Endothelial cell of umbilical vein (primary cell): ENCODE measurements at regions not wholly inside any gene's neighbourhood (a gene's known extent, or its start where the extent isn't known, plus 50 kb on each side); places are given as distances from the start of the nearest gene placed in this dataset.

Source experiments
- BruUV-seq: library from RNA; stranded (reverse); fragments of 400-500 nt; replicated peaks from 2 replicates; lab custom pipeline; 2021; lab: Mats Ljungman, UMichigan
- CTCF ChIA-PET: fragments of 300-600, 350-600 bp; sonication (Branson Sonifier 250); formaldehyde crosslinking; loops from one replicate; lab custom pipeline; 2021; ENCODE audit warnings: antibody characterized with exemption, inconsistent platforms; lab: Charles Lee
- POLR2A ChIA-PET: fragments of 300-600, 350-600 bp; sonication (Branson Sonifier 250); formaldehyde crosslinking; loops from one replicate; lab custom pipeline; 2021; ENCODE audit warnings: antibody characterized with exemption, inconsistent platforms; lab: Charles Lee
- DNase-seq: peaks from one replicate; pipeline ENCODE4 v3.0.0-alpha.2; 2011; ENCODE audit warnings: low read depth, low spot score
- FAIRE-seq: peaks from 2 replicates; lab custom pipeline; 2011; peaks lifted over from hg19 to GRCh38; lab: Jason Lieb, UNC
- H2AFZ ChIP-seq: 2 replicates; pipeline ENCODE4 v1.6.0; 2012; ENCODE audit warnings: low read depth, low read length, control low read depth, inconsistent platforms
- H3K27ac ChIP-seq: 2 replicates; pipeline ENCODE4 v1.5.1; 2011; ENCODE audit warnings: low read depth, mild to moderate bottlenecking, control low read depth, low read length, moderate library complexity; ENCODE audit not compliant: insufficient read depth
- H3K27me3 ChIP-seq, 2 experiments: 2 replicates each; pipeline versions ENCODE4 v1.6.0 to v1.6.1; 2011; ENCODE audit warnings: low read length in 2 of 2, mixed read lengths in 1 of 2; ENCODE audit not compliant: control insufficient read depth in 2 of 2, insufficient read depth in 2 of 2
- H3K36me3 ChIP-seq, 2 experiments: 2 replicates in 1 of 2; 3 replicates in 1 of 2; pipeline ENCODE4 v1.5.1; 2011; ENCODE audit warnings: low read length in 2 of 2, mild to moderate bottlenecking in 1 of 2, moderate library complexity in 1 of 2; ENCODE audit not compliant: control insufficient read depth in 2 of 2, insufficient read depth in 2 of 2; ENCODE audit errors: extremely low read depth in 1 of 2
- H3K4me1 ChIP-seq: 3 replicates; pipeline ENCODE4 v1.5.1; 2011; ENCODE audit warnings: mild to moderate bottlenecking, low read length; ENCODE audit not compliant: control insufficient read depth, insufficient read depth; ENCODE audit errors: extremely low read depth
- H3K4me2 ChIP-seq: 2 replicates; pipeline ENCODE4 v1.6.1; 2011; ENCODE audit warnings: low read length, control low read depth, mixed read lengths; ENCODE audit not compliant: insufficient read depth
- H3K4me3 ChIP-seq, 3 experiments: fragments of 200-600 bp in 1 of 3; sonication (generic), shearing (Covaris generic) in 1 of 3; replicated peaks in 1 of 3; 2 replicates each; pipeline ENCODE4 v1.5.1; 2011 to 2016; ENCODE audit warnings: control low read depth in 3 of 3, low read length in 3 of 3, mild to moderate bottlenecking in 2 of 3, inconsistent platforms in 1 of 3, low read depth in 1 of 3, moderate library complexity in 1 of 3; ENCODE audit not compliant: insufficient read depth in 1 of 3
- H3K79me2 ChIP-seq: 2 replicates; pipeline ENCODE4 v1.6.0; 2012; ENCODE audit warnings: low read length, inconsistent platforms; ENCODE audit not compliant: control insufficient read depth, insufficient read depth
- H3K9ac ChIP-seq: replicated peaks from 2 replicates; pipeline ENCODE3; 2011; ENCODE audit warnings: low read length, control low read depth; ENCODE audit not compliant: insufficient read depth; ENCODE audit errors: extremely low read depth
- H3K9me1 ChIP-seq: replicated peaks from 3 replicates; pipeline ENCODE4 v1.6.0; 2011; ENCODE audit warnings: mild to moderate bottlenecking, low read length; ENCODE audit not compliant: control insufficient read depth, insufficient read depth; ENCODE audit errors: extremely low read depth
- H3K9me3 ChIP-seq: replicated peaks from 2 replicates; pipeline ENCODE4 v1.5.1; 2012; ENCODE audit warnings: low read length, inconsistent platforms; ENCODE audit not compliant: control insufficient read depth, insufficient read depth
- H4K20me1 ChIP-seq: replicated peaks from 2 replicates; pipeline ENCODE3; 2011; ENCODE audit warnings: mild to moderate bottlenecking, low read length; ENCODE audit not compliant: control insufficient read depth, insufficient read depth; ENCODE audit errors: extremely low read depth
- CTCF ChIP-seq, 2 donors: IDR thresholded peaks; 1 replicate in 1 of 2; 2 replicates in 1 of 2; pipeline ENCODE4 v1.5.1; 2011; ENCODE audit warnings: low read length in 2 of 2, mild to moderate bottlenecking in 2 of 2, moderate library complexity in 2 of 2, control low read depth in 1 of 2, inconsistent platforms in 1 of 2, low read depth in 1 of 2; ENCODE audit not compliant: insufficient read depth in 1 of 2; ENCODE audit errors: extremely low read depth in 1 of 2
- EZH2 ChIP-seq: IDR thresholded peaks from 2 replicates; pipeline ENCODE4 v1.6.1; 2012; ENCODE audit warnings: borderline replicate concordance, low read depth, mild to moderate bottlenecking, moderate library complexity, low read length, inconsistent platforms; ENCODE audit not compliant: severe bottlenecking
- FOS ChIP-seq: IDR thresholded peaks from 2 replicates; pipeline ENCODE4 v1.6.1; 2011; ENCODE audit warnings: mild to moderate bottlenecking, low read length, moderate library complexity, borderline replicate concordance; ENCODE audit not compliant: insufficient read depth
- GATA2 ChIP-seq: IDR thresholded peaks from 2 replicates; pipeline ENCODE4 v1.7.0; 2011; ENCODE audit warnings: low read depth, mild to moderate bottlenecking, moderate library complexity, mixed read lengths, low read length; ENCODE audit not compliant: insufficient read length, insufficient read depth
- JUN ChIP-seq: IDR thresholded peaks from 2 replicates; pipeline ENCODE4 v1.6.1; 2011; ENCODE audit warnings: borderline replicate concordance, low read depth; ENCODE audit not compliant: insufficient read length, insufficient read depth
- MAX ChIP-seq: IDR thresholded peaks from 2 replicates; pipeline ENCODE4 v1.6.1; 2011; ENCODE audit not compliant: insufficient read depth, insufficient read length
- MYC ChIP-seq: IDR thresholded peaks from one replicate; pipeline ENCODE4 v1.6.1; 2011; ENCODE audit warnings: mild to moderate bottlenecking, low read depth, low read length
- POLR2A ChIP-seq: IDR thresholded peaks from 2 replicates; pipeline ENCODE4 v1.6.1; 2012; ENCODE audit warnings: low read depth, mild to moderate bottlenecking, control low read depth, low read length
- POLR2AphosphoS5 ChIP-seq: IDR thresholded peaks from 2 replicates; pipeline ENCODE4 v1.6.1; 2012; ENCODE audit warnings: low read depth, mild to moderate bottlenecking, control low read depth, low read length, moderate library complexity; ENCODE audit not compliant: insufficient read depth
- dilution Hi-C: fragments of 300-500 bp; cut with MboI; formaldehyde crosslinking; loops from one replicate; pipeline ENCODE4 v1.15.0; 2019; ENCODE audit warnings: low sequenced_read_pairs; ENCODE audit not compliant: extremely low pct_ligation_motif_present
- intact Hi-C: fragments of 100-400 bp; cut with micrococcal nuclease; formaldehyde crosslinking; loops from one replicate; pipeline ENCODE4 v1.10.0; 2022

GRCh38 chr4:23023666-23024065 lies 330.9 kb downstream of the GBA3 start:
- H3K4me2 ChIP-seq = no peak overlapping the region
- POLR2A ChIA-PET = no interaction called here
- no peak for FAIRE-seq

More at GRCh38 chr4:23023666-23024065, 330.9 kb downstream of the GBA3 start:
- Histone ChIP-seq H3K27me3 (no peaks in the 10 kb centered on the region), H3K9me3 (peaks cover 4% of the 10 kb centered on the region), H3K36me3 (no peaks in the 10 kb centered on the region), H4K20me1 (no peaks in the 10 kb centered on the region), H2AFZ (no peak overlapping the region), H3K4me3 (no peak overlapping the region), H3K27ac (no peak overlapping the region), H3K79me2 (no peaks in the 10 kb centered on the region), H3K9ac (no peak overlapping the region), H3K9me1 (no peaks in the 10 kb centered on the region), H3K4me1 (no peaks in the 10 kb centered on the region)
- TF ChIP-seq POLR2A (no peak), EZH2 (no peak), MYC (no peak), CTCF (IDR thresholded peaks at IDR 0.05; ENCODE audit: extremely low read depth in 1 of 2, insufficient read depth in 1 of 2, low read depth in 1 of 2, low read length in 2 of 2) (no peak), FOS (no peak), JUN (no peak), MAX (no peak), POLR2AphosphoS5 (no peak), GATA2 (no peak)
- CTCF ChIA-PET = no interaction called here
- dilution Hi-C loops (no loop called here), intact Hi-C loops (loop anchor here (10.0 kb wide), 1 partner anchor 99 kb away; no protein-coding TSS in a partner anchor)
- no peak for DNase-seq
- no TSS peak for BruUV-seq
